HG03108 (cell line): ENCODE measurements at regions not wholly inside any gene's neighbourhood (a gene's known extent, or its start where the extent isn't known, plus 50 kb on each side); places are given as distances from the start of the nearest gene placed in this dataset.
"Not testable (repeated sequence)": the region's sequence is repeated elsewhere in the genome, so short reads cannot be mapped to it uniquely, and the experiment has no call there.

Experiments used
- ATAC-seq: cut with Tn5 transposase; IDR thresholded peaks from one replicate; pipeline ENCODE4 v1.9.1; 2021; ENCODE audit warnings: moderate library complexity; ENCODE audit not compliant: unreplicated experiment

DNA sequence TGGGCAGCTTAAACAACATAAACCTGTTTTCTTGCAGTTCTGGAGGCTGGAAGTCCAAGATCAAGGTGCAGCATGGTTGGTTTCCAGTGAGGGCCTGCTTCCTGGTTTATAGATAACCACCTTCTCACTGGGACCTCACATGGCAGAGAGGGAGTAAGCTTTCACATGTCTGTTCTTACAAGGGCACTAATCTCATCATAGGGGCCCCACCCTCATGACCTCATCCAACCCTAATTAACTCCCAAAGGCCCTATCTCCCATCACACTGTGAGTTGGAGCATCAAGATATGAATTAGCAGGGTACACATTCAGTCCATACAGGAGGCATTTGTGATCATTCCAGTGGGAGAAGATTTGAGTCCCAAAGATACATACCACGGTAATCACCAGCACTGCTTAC is 50.5 kb upstream of the GRIN2A start:
- no peak for ATAC-seq

DNA sequence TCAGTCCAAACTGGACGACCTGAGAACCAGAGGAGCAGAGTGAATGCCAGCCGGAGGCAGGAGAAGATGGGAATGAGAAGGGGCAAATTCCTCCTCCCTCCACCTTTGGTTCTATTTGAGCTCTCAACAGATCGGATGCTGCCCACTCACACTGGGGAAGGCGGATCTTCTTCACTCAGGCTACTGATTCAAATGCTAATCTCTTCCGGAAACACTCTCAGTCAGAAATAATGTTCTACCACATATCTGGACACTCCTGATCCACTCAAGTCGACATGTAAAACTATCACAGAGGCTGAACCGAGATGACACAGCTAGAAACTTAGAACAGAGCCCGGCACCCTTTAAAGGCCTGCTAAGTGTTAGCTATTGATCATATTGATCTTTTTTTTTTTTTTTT is 57.4 kb upstream of the GRIN2A start:
- ATAC-seq, result no peak

DNA sequence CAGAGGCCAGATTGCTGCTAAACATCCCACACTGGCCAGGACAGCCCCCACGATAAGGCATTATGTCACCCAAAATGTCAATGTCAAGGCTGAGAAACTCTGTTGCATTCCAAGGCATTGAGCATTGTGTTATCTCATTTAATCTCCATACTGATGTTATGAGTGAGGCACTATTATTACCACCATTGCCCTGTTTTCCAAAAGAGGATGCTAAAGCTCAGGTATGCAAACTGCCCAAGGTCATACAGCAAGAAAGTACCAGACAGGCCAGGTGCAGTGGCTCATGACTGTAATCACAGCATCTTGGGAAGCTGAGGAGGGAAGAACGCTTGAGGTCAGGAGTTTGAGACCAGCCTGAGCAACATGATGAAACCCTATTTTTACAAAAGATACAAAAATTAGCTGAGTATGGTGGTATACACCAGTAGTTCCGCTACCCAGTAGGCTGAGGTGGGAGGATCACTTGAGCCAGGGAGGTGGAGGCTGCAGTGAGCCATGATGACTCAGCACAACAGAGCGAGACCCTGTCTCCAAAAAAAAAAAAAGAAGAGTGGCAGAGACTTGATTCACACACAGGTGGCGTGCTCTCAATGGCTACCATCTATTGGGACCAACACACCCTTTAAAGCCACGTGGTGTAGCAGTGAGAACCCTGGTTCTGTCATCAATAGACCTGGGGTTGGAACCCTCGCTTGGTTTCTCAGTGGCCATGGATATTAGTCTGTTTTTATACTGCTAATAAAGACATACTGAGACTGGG is 58.8 kb upstream of the GRIN2A start:
- ATAC-seq, result no peak

DNA sequence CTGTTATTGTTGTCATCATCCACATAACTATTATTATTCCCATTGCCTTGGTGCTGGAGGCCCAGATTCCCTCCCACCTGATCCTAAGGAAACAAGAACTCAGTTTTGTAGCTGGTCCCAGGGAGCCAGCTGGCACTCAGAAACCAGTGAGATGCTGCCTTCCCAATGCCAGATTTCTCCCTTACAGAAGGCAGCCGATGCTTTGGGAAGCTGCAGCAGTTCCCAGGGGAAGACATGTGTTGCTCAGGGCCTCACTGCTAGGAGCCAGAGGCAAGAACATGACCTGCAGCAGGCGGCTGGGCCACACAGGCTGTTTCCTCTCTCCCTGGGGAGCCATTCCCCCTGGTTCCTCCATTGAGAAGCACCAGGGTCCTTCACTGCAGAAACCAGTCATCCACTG is 59.9 kb upstream of the GRIN2A start:
- no peak for ATAC-seq

DNA sequence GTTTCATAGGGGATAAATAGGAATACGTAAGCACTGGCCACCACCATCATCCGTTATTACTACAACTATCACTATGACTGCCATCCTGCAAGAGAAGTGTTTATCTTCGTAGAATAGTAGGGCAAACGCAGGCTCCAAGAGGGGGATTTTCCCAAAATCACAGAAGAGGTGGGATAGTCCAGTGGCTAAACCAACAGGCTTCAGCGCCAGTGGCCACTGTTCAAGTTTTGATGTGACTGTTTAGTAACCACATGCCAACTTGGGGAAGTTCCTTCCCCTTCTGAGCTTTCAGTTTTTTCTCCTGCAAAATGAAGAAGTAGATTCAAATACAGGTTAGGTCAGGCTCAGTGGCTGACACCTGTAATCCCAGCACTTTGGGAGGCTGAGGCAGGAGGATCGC is 60.7 kb upstream of the GRIN2A start:
- no peak for ATAC-seq

DNA sequence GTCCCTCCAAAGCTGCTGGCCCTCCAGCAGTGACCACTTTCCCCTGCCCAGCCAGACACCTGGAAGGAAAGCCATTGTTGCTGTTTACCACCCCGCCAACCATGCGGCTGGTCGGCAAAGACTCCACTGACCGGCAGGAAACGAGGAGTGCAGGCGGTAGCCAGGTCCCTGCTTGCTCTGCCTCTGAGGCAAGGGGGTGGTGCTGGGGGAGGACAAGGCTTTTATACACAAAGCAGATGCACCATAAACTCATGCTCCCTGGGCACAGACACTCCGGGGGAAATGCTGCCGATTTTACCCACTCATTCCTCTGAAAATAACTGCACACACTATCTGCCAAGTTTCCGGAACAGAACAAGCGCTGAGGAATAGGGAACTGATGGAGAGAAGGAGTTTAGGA is 62.8 kb upstream of the GRIN2A start:
- ATAC-seq, result no peak

DNA sequence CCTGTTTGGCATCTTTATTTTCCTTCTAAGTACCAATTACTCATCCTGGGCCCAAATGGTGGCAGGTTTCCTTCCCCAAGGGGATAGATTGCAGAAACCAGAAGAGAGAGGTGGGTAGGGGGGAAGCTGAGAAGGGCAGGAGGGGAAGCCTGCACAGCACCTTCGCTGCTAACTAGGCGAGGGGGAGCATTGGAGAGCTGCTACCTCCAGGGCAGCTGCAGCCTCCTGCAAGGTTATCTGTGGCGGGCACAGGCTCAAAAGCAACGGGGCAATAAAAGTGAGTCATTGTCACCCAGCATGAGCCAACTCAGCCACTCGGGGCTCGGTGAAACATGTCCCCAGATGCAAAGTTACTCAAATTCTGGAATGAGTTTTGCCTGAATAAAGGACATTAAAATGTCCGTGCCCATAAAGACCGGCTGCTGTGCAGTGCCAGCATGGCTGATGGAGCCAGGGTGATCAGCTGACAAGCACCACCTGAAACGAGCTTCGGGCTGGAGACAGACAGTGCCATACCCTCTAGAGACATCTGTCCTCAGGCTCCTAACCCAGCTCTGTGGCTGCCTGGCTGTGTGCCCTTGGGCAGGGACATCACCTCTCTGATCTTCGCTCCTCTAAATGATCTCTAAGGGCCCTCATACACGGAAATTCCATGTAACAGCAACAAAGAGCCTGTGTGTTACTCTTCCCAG is 68.1 kb upstream of the GRIN2A start:
- ATAC-seq, result no peak

DNA sequence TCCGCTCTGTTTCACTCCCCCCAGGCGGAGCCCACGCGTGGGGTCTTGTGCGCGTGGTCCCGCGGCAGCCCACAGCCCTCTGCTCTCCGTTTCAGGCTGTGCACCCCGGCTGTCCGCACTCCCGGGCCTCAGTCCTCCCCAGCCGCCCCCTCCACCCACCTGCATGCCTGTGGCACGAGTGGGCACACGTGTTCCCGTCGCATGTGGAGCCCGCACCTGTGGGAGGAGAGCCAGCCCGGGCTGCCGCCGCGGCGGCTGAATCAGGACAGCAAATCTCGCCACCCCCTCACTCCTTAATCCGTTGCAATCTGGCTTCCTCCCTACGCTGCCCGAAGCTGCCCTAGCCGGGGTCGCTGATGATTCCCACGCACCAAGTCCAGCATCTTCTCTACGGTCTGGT is 69.9 kb upstream of the GRIN2A start:
- ATAC-seq, result no peak

DNA sequence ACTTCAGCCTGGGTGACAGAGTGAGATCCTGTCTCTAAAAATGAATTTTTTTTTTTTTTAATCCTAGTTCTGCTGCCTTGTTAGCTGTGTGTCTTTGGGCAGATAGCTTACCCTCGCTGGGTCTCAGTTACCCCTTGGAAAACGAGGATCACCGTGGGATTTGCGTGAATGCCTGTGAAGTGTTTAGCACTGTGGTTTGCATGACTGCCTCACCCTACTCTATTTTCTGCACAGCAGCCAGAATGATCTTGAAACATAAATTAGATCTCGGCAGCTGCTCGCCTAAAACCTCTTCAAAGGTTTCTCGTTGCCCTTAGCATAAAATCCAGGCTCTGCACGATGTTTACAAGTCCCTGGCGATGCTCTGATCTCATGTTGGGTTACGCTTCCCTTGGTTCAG is 71.2 kb upstream of the GRIN2A start:
- ATAC-seq, result no peak

DNA sequence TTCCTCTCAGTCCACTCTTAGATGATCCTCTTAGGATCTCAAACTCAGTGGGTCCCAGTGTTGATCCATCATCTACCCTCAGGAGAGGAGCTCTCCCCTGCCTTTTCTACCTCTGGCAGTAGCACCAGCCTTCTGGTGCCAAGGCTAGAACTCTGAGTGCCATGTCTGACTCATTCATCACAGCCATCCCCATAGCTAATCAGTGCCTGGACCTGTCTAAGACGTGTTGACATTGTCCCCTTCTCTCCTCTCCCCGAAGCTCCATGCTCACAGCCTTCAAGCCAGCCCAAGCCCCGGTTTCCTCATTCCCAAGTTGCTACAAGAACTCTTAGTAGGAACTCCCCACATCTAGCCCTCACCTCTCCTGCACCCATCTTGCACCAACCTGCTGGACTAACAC is 73.5 kb upstream of the GRIN2A start:
- no peak for ATAC-seq

DNA sequence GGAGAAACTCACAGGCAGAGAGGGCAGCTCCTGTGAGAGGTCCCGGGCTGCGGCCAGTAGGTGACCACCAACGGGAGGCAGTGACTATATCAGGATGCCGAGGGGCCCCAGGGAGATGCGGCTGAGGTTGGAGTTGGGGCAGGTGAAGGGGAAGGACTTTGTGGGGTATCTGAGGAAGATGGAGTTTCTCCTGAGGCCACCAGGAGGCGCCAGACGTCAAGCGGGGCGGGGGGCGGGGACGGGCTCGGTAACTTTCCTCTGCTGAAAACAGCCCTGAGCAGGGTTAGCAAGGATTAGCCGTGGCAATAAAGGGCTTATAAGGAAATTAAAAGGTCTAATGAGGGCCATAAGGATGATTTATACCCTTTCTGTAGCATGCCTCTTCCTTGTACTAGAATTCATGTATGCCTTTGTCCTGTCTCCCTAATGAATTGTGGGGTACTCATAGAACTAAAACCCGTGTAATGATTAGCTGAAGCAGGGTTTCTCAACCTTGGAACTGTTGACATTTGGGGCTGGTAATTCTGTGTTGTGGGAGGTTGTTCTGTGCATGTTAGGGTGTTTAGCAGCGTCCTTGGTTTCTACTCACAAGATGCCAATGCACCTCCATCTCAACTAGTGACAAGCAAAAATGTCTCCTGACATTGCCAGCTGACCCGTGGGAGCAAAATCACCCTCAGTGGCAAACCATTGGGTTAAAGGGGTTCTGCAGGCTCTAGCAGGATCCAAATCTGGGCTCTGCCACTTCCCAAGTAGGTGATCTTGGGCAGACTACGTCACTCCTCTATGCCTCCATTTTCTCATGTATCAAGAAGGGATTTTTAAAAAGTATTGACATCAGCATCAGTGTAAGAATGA is 74.8 kb upstream of the GRIN2A start:
- peak; percentile 56 for ATAC-seq

DNA sequence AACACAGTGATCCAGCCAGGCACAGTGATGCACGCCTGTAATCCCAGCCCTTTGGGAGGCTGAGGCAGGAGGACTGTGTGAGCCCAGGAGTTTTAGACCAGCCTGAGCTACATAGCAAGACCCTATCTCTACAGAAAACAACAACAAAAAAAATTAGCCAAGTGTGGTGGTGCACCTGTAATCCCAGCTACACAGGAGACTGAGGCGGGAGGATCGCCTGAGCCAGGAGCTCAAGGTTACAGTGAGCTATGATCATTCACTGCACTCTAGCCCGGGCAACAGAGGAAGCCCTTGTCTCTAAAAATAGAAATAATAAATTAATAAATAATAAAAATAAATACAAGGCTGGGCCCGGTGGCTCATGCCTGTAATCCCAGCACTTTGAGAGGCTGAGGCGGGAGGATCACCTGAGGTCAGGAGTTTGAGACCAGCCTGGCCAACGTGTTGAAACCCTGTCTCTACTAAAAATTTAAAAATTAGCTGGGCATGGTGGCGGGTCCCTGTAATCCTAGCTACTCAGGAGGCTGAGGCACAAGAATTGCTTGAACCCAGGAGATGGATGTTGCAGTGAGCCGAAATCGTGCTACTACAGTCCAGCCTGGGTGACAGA is 75.5 kb upstream of the GRIN2A start:
- not testable (repeated sequence) for ATAC-seq

DNA sequence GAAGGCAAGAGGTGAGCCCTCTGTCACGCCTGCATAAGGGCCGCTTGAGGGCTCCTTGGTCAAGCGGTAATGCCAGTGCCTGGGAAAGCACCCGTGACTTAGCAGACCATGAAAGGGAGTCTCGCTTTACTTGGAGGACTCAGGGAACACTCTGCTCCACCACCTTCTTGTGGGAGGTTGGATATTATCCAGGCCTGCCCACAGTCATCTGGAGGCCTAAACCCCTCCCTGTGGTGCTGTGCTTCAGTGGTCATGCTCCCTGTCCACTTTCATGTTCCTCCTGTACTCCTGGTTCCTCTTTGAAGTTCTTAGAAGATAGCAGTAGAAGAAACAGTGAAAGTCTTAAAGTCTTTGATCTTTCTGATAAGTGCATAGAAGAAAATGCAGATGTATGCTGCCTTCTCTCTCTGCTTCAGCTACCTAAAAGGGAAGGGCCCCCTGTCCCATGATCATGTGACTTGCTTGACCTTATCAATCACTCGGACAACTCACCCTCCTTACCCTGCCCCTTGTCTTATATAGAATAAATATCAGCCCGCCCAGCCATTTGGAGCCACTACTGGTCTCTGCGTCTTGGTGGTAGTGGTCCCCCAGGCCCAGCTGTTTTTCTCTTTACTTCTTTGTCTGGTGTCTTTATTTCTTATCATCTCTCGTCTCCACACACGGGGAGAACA is 76.8 kb upstream of the GRIN2A start:
- not testable (repeated sequence) for ATAC-seq

DNA sequence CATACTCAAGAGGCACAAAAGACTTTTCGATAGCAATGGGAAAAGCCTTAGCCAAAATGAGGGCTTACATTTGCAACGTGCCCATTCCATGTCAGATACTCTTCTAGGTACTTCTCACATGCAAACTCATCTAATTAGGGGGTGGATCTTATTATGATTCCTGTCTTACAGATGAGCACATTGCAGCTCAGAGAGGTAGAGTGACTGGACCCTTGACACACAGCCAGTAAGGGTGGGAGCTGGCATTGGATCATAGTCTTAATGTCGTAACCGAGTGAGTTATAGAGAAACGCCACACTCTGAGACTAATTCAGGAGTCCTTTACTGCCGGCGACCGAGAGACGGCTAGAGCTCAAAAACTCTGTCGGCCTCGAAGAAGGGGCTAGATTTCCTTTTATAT is 78.8 kb upstream of the GRIN2A start:
- ATAC-seq, result no peak

DNA sequence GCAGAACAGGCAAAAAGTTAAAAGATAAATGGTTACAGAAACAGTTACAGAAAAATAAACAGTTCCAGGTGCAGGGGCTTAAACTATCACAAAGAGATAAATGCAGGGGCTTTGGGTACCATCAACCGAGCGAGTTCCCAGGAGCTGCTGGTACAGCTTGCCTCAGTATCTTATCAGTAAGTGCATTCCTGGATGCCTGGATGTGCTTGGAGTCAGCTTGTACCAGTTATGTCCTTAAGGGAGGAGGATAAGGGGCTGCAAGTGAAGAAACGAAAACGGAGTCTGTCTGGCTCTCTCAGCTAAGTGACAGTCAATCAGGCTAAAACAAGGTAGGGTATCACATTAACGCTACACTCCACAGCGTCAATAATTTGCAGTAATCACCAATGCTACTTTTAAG is 79.3 kb upstream of the GRIN2A start:
- not testable (repeated sequence) for ATAC-seq

DNA sequence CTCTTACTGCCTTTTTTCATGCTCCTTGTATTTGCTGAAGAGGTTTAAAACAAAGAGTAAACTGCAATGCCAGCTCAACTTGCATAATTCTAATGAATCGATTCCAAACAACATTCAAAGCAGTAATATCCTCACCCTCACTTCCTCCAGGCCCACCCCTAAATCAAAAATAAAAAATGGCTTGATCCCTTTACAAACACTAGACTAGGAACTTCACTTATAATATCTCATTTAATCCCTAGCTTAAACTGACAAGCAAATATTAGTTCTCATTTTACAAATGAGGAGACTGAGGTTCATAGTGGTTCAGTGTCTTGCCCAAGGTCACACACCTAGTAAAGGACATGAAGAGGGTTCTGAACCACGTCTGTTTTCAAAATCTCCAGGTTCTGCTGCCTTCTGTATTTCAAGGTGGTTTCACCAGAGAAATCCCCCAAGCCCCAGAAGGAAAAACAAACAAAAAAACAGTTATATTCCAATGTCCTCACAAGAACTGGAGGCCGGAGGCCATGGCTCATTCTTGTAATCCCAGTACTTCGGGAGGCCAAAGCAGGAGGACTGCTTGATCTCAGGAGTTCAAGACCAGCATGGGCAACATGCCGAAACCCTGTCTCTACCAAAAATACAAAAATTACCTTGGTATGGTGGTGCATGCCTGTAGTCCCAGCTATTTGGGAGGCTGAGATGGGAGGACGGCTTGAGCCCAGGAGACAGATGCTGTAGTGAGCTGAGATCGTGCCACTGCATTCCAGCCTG is 80.3 kb upstream of the GRIN2A start:
- no peak for ATAC-seq

DNA sequence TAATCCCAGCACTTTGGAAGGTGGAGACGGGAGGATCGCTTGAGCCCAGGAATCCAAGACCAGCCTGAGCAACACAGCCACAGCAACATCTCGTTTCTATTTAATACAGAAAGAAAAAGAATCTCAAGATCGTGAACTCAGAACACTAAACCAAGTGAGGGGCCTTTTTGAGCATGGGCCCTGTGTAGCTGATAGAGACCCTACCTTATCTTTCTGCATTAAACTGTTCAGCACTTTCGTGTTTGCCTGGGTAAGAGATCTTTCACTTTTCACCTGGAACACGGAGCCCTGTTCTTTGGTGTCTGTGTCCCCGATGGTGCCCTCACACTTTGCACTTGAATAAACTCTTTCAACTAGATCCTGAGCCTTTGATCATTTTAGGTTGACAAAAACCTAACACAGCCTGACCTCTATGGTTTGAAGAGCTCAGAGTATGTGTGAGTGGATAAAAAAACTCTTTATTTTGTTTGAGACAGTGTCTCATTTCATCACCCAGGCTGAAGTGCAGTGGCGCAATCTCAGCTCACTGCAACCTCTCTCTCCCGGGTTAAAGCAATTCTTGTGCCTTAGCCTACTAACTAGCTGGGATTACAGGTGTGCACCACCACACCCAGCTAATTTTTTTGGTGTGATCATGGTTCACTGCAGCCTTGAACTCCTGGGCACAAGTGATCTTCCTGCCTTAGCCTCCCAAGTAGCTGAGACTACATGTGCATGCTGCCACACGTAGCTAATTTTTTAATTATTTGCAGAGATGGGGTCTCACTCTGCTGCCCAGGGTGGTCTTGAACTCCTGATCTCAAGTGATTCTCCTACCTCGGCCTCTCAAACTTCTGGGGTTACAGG is 83.8 kb upstream of the GRIN2A start:
- no peak for ATAC-seq

DNA sequence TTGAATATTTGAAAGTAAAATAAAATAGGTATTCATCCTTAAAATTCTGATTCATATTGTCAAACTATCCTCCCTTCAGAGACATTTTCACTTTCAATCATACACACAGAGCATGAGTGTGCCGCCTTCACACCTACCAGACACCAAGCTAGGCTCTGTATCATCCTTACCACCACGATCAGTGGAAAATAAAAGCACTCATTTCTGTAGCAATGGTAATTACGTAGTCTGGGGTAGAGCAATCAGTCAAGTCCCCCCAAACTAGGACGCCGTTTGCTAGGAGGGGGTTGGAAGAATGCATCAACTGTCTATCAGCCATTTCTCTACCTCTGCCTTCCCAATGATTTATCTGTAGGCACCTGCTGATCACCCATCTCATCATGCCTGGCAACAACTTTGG is 84.6 kb upstream of the GRIN2A start:
- peak; percentile 52 for ATAC-seq

DNA sequence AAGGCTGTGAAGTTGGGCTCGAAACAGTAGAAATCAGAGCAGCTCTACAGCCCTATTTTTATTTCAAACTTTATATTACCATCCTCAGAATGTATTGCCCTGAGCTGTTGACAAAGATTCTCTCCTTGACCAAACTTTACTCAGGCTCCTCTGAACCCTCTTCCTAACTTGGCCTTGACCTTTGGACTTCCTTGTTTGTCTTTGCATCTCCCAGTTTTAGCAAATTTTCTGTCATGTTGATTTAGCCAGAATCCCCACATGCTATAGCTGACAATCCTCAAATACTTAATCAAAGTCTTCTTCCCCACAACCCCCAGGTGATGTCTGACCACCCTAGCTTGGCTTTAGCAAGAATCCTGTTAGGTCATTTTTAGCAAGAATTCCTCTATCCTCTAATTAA is 87.4 kb upstream of the GRIN2A start:
- no peak for ATAC-seq
